ENCODE measurements at regions not wholly inside any gene's neighbourhood (a gene's known extent, or its start where the extent isn't known, plus 50 kb on each side); places are given as distances from the start of the nearest gene placed in this dataset.

- no peak for DNase-seq (ENCODE audit: low spot score)
Observed at GRCh38 chr15:91556926-91557325, 296.6 kb upstream of the SLCO3A1 start.

- DNase-seq (ENCODE audit: low spot score) = no peak
Observed at GRCh38 chr15:91559066-91559465, 294.4 kb upstream of the SLCO3A1 start.

- DNase-seq (ENCODE audit: low spot score) = no peak
Observed at GRCh38 chr15:91561371-91562100, 292.0 kb upstream of the SLCO3A1 start.

GRCh38 chr15:91562698-91563097, 290.8 kb upstream of the SLCO3A1 start:
- no peak for DNase-seq (ENCODE audit: low spot score)

GRCh38 chr15:91564631-91565030, 288.9 kb upstream of the SLCO3A1 start:
- DNase-seq (ENCODE audit: low spot score) = no peak

- DNase-seq (ENCODE audit: low spot score) = no peak
Observed at GRCh38 chr15:91566141-91566540, 287.4 kb upstream of the SLCO3A1 start.

GRCh38 chr15:91568036-91568435, 285.5 kb upstream of the SLCO3A1 start:
- DNase-seq (ENCODE audit: low spot score) = no peak

- DNase-seq (ENCODE audit: low spot score) = peak; percentile 4
Observed at GRCh38 chr15:91572110-91572509, 281.4 kb upstream of the SLCO3A1 start.

- no peak for DNase-seq (ENCODE audit: low spot score)
Observed at GRCh38 chr15:91576096-91576495, 277.4 kb upstream of the SLCO3A1 start.

GRCh38 chr15:91578511-91578910, 275.0 kb upstream of the SLCO3A1 start:
- no peak for DNase-seq (ENCODE audit: low spot score)

GRCh38 chr15:91584895-91585294, 268.6 kb upstream of the SLCO3A1 start:
- DNase-seq (ENCODE audit: low spot score) = no peak

GRCh38 chr15:91586560-91586959, 266.9 kb upstream of the SLCO3A1 start:
- no peak for DNase-seq (ENCODE audit: low spot score)

- DNase-seq (ENCODE audit: low spot score) = no peak
Observed at GRCh38 chr15:91589360-91589759, 264.1 kb upstream of the SLCO3A1 start.

- DNase-seq (ENCODE audit: low spot score) = no peak
Observed at GRCh38 chr15:91592567-91592966, 260.9 kb upstream of the SLCO3A1 start.

- DNase-seq (ENCODE audit: low spot score) = no peak
Observed at GRCh38 chr15:91593067-91593466, 260.4 kb upstream of the SLCO3A1 start.

GRCh38 chr15:91593653-91594052, 259.9 kb upstream of the SLCO3A1 start:
- DNase-seq (ENCODE audit: low spot score) = no peak

GRCh38 chr15:91599261-91599660, 254.2 kb upstream of the SLCO3A1 start:
- no peak for DNase-seq (ENCODE audit: low spot score)

- no peak for DNase-seq (ENCODE audit: low spot score)
Observed at GRCh38 chr15:91603384-91604080, 250.0 kb upstream of the SLCO3A1 start.

- DNase-seq (ENCODE audit: low spot score) = no peak
Observed at GRCh38 chr15:91604122-91604521, 249.4 kb upstream of the SLCO3A1 start.

- DNase-seq (ENCODE audit: low spot score) = no peak
Observed at GRCh38 chr15:91605576-91605975, 247.9 kb upstream of the SLCO3A1 start.

GRCh38 chr15:91609231-91609630, 244.3 kb upstream of the SLCO3A1 start:
- no peak for DNase-seq (ENCODE audit: low spot score)

- no peak for DNase-seq (ENCODE audit: low spot score)
Observed at GRCh38 chr15:91609966-91610365, 243.5 kb upstream of the SLCO3A1 start.

- no peak for DNase-seq (ENCODE audit: low spot score)
Observed at GRCh38 chr15:91611561-91612323, 241.8 kb upstream of the SLCO3A1 start.

All from LoVo (cell line).